ENCODE measurements at regions not wholly inside any gene's neighbourhood (a gene's known extent, or its start where the extent isn't known, plus 50 kb on each side); places are given as distances from the start of the nearest gene placed in this dataset.

DNA sequence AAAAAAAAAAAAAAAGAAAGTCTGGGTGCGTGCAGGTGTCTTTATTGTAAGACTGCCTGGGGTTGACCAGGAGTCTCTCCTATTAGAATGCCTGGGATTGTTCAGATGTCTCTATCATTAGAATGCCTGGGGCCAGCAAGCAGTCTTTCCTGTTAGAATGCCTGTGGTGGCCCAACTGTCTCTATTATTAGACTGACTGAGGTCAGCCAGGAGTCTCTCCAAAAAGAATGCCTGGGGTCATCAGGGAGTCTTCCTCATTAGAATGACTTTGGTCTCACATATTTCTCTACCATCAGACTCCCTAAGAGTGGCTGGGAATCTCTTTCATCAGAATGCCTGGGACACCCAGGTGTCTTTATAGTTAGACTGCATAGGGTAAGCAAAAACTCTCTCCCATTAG lies 1577.5 kb downstream of the UQCRFS1 start:
- CTCF ChIA-PET, result no interaction called here
- intact Hi-C loops (cut with micrococcal nuclease; ENCODE audit: unreplicated experiment), result no loop called here
- BruUV-seq (replicated peaks), result no TSS peak
- TF ChIP-seq, protein P1, sequence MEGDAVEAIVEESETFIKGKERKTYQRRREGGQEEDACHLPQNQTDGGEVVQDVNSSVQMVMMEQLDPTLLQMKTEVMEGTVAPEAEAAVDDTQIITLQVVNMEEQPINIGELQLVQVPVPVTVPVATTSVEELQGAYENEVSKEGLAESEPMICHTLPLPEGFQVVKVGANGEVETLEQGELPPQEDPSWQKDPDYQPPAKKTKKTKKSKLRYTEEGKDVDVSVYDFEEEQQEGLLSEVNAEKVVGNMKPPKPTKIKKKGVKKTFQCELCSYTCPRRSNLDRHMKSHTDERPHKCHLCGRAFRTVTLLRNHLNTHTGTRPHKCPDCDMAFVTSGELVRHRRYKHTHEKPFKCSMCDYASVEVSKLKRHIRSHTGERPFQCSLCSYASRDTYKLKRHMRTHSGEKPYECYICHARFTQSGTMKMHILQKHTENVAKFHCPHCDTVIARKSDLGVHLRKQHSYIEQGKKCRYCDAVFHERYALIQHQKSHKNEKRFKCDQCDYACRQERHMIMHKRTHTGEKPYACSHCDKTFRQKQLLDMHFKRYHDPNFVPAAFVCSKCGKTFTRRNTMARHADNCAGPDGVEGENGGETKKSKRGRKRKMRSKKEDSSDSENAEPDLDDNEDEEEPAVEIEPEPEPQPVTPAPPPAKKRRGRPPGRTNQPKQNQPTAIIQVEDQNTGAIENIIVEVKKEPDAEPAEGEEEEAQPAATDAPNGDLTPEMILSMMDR (IDR thresholded peaks at IDR 0.05; ENCODE audit: unreplicated experiment), result no peak
- Mint-ChIP-seq H3K36me3 (ENCODE audit: insufficient read depth, unreplicated experiment) (no peaks in the 10 kb centered on the region), H3K9me3 (ENCODE audit: low read depth, unreplicated experiment) (peaks cover 6% of the 10 kb centered on the region), H3K27ac (ENCODE audit: unreplicated experiment) (no peak overlapping the region), H3K4me3 (ENCODE audit: low read depth, unreplicated experiment) (no peak overlapping the region), H3K4me1 (ENCODE audit: low read depth, unreplicated experiment) (no peaks in the 10 kb centered on the region), H3K27me3 (ENCODE audit: unreplicated experiment) (no peaks in the 10 kb centered on the region)
- DNase-seq, result no peak

DNA sequence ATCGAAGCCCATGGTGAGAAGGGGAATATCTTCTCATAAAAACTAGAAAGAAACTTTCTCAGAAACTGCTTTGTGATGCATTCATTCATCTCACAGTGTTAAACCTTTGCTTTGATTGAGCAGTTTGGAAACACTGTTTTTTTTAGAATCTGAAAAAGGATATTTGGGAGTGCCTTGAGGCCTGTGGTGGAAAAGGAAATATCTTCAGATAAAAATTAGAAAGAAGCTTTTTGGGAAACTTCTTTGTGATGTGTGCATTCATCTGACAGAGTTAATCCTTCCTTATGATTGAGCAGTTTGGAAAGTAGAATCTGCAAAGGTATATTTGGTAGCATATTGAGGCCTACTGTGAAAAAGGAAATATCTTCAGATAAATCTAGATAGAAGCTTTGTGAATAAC lies 1594.9 kb downstream of the UQCRFS1 start:
- Mint-ChIP-seq H3K27me3 (ENCODE audit: unreplicated experiment) (no peaks in the 10 kb centered on the region), H3K9me3 (ENCODE audit: low read depth, unreplicated experiment) (peaks cover 7% of the 10 kb centered on the region)
- TF ChIP-seq, protein P1 (IDR thresholded peaks at IDR 0.05; ENCODE audit: unreplicated experiment), result no peak

DNA sequence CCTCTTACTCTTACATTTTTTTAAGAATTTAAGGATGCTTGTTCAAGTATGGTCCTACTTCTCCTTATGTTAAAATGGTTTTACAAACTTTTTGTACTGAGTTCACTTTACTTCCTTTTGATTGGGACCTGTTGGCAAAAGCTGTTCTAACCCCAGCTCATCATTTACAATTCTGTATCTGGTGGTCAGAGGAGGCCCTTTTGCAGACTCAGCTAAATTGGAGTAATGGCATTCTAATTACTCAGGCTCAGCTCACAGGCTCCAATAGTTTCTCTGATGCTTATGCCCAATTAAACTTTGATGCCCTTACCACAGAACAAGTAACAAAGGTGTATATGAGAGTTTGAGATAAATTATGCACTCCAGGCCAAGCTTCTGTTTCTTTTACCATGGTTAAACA lies 1632.0 kb downstream of the UQCRFS1 start:
- H3K4me1 Mint-ChIP-seq (ENCODE audit: low read depth, unreplicated experiment), result no peaks in the 10 kb centered on the region
- no peaks in the 10 kb centered on the region for H3K36me3 Mint-ChIP-seq (ENCODE audit: insufficient read depth, unreplicated experiment)
- no peaks in the 10 kb centered on the region for H3K27me3 Mint-ChIP-seq (ENCODE audit: unreplicated experiment)
- CTCF ChIA-PET, result no interaction called here
- no peak overlapping the region for H3K27ac Mint-ChIP-seq (ENCODE audit: unreplicated experiment)
- DNase-seq, result no peak
- peaks cover 12% of the 10 kb centered on the region for H3K9me3 Mint-ChIP-seq (ENCODE audit: low read depth, unreplicated experiment)
- no peak overlapping the region for H3K4me3 Mint-ChIP-seq (ENCODE audit: low read depth, unreplicated experiment)
- TF ChIP-seq, protein P1 (IDR thresholded peaks at IDR 0.05; ENCODE audit: unreplicated experiment), result no peak
- no TSS peak for BruUV-seq (replicated peaks)
- intact Hi-C loops (cut with micrococcal nuclease; ENCODE audit: unreplicated experiment), result no loop called here

More for the DNA sequence above, 1594.9 kb downstream of the UQCRFS1 start:
- Mint-ChIP-seq H3K36me3 (ENCODE audit: insufficient read depth, unreplicated experiment) (no peaks in the 10 kb centered on the region), H3K4me3 (ENCODE audit: low read depth, unreplicated experiment) (no peak overlapping the region), H3K4me1 (ENCODE audit: low read depth, unreplicated experiment) (no peaks in the 10 kb centered on the region), H3K27ac (ENCODE audit: unreplicated experiment) (no peak overlapping the region)
- DNase-seq, result no peak
- intact Hi-C loops (cut with micrococcal nuclease; ENCODE audit: unreplicated experiment), result no loop called here
- CTCF ChIA-PET, result no interaction called here
- no TSS peak for BruUV-seq (replicated peaks)

All from Calu3 (cell line).